ENCODE measurements at regions not wholly inside any gene's neighbourhood (a gene's known extent, or its start where the extent isn't known, plus 50 kb on each side); places are given as distances from the start of the nearest gene placed in this dataset.

GRCh38 chr13:54607421-54607820 lies 1578.8 kb downstream of the OLFM4 start:
- TF ChIP-seq POLR2A (IDR thresholded peaks at IDR 0.05): no peak
- no peak for TF ChIP-seq CTCF (IDR thresholded peaks at IDR 0.05)

All from Peyer's patch (tissue), 4 donors.